SU-DHL-6 (cell line): ENCODE measurements at regions not wholly inside any gene's neighbourhood (a gene's known extent, or its start where the extent isn't known, plus 50 kb on each side); places are given as distances from the start of the nearest gene placed in this dataset.

ENCODE experiments used
- EZH2phosphoT487 ChIP-seq: fragments of 200-600 bp; sonication (generic), shearing (Covaris generic); conservative IDR thresholded peaks from 2 replicates; pipeline ENCODE4 v1.6.1; 2018; ENCODE audit warnings: mild to moderate bottlenecking, antibody characterized with exemption, low read length, moderate library complexity, mixed read lengths
- TF ChIP-seq, protein P1 (sequence below): fragments of 200-600 bp; sonication (generic); IDR thresholded peaks from one replicate; pipeline ENCODE4 v1.5.1; 2017; ENCODE audit warnings: antibody characterized with exemption, mild to moderate bottlenecking, low read length, moderate library complexity; ENCODE audit not compliant: insufficient read depth, poor library complexity, severe bottlenecking

DNA sequence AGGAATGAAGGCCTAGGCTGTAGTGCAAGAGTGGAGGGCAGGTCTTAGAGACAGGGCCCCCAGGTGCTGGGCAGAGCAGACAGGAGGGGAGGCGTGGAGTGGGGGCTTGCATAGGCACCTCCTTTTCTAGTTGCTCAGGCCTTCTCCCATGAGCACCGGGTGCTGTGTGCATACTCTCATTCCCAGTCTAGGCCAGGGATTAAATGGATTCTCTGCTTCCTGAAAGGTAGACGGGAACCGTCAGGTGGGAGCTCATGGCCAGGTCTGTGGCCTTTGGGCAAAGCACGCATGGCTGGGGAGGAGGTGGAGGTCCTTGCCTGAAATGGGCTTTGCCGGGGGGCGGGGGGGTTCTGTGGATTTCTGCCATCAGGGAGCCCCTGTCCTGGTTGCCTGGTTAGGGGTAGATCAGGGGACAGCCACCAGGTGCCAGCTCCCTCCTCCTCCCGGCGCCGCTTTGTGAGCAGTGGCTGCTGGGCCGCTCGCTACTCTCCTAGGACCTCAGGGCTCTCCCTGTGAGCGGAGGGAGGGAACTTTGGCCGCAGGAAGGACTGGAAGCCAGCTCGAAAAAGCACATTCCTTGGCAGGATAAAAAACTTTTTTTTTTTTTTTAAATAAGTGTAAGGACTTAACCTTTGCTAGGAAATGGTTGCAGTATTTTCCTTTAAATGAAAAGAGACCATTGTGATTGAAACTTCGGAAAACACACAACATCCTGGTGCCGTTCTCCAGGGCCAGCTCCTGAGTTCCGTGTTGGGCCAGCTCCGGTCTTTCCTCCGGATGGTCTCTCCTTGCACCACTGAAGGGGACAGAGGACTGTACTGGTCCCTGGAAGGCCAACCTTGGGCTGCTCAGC, 82.8 kb upstream of the HAAO start:
- TF ChIP-seq, protein P1, sequence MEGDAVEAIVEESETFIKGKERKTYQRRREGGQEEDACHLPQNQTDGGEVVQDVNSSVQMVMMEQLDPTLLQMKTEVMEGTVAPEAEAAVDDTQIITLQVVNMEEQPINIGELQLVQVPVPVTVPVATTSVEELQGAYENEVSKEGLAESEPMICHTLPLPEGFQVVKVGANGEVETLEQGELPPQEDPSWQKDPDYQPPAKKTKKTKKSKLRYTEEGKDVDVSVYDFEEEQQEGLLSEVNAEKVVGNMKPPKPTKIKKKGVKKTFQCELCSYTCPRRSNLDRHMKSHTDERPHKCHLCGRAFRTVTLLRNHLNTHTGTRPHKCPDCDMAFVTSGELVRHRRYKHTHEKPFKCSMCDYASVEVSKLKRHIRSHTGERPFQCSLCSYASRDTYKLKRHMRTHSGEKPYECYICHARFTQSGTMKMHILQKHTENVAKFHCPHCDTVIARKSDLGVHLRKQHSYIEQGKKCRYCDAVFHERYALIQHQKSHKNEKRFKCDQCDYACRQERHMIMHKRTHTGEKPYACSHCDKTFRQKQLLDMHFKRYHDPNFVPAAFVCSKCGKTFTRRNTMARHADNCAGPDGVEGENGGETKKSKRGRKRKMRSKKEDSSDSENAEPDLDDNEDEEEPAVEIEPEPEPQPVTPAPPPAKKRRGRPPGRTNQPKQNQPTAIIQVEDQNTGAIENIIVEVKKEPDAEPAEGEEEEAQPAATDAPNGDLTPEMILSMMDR, result no peak
- no peak for TF ChIP-seq EZH2phosphoT487
